Liver (tissue), 3 donors: ENCODE measurements at regions not wholly inside any gene's neighbourhood (a gene's known extent, or its start where the extent isn't known, plus 50 kb on each side); places are given as distances from the start of the nearest gene placed in this dataset.

ENCODE experiments used
- HNF4A ChIP-seq, 2 donors: conservative IDR thresholded peaks; 2 replicates each; pipeline ENCODE4 v1.6.1; 2016; ENCODE audit warnings: antibody characterized with exemption in 2 of 2, mild to moderate bottlenecking in 2 of 2
- HNF4G ChIP-seq: IDR thresholded peaks from 2 replicates; pipeline ENCODE4 v1.6.1; 2016; ENCODE audit warnings: antibody characterized with exemption
- JUND ChIP-seq, 2 donors: IDR thresholded peaks; 2 replicates each; pipeline ENCODE4 v1.6.1; 2016; ENCODE audit warnings: antibody characterized with exemption in 2 of 2
- RXRA ChIP-seq, 2 donors: IDR thresholded peaks; 2 replicates each; pipeline ENCODE4 v1.6.1; 2017 to 2018; ENCODE audit warnings: antibody characterized with exemption in 2 of 2, mild to moderate bottlenecking in 1 of 2
- TF ChIP-seq, protein P1 (sequence below): fragments of 150-350 bp; IDR thresholded peaks from 2 replicates; pipeline ENCODE4 v1.5.1; 2017; ENCODE audit warnings: improper control_type of control experiment, low read depth, low read length; ENCODE audit not compliant: missing input control
- TF ChIP-seq, protein P2 (sequence below): IDR thresholded peaks from 2 replicates; pipeline ENCODE4 v1.6.1; 2016; ENCODE audit warnings: antibody characterized with exemption, mild to moderate bottlenecking
- TF ChIP-seq, protein P3 (sequence below): IDR thresholded peaks from 2 replicates; pipeline ENCODE4 v1.6.1; 2016; ENCODE audit warnings: antibody characterized with exemption
- TF ChIP-seq, protein P4 (sequence below): IDR thresholded peaks from 2 replicates; pipeline ENCODE4 v1.6.1; 2016; ENCODE audit warnings: antibody characterized with exemption
- donor health status: healthy.
- donor health status: healthy.

DNA sequence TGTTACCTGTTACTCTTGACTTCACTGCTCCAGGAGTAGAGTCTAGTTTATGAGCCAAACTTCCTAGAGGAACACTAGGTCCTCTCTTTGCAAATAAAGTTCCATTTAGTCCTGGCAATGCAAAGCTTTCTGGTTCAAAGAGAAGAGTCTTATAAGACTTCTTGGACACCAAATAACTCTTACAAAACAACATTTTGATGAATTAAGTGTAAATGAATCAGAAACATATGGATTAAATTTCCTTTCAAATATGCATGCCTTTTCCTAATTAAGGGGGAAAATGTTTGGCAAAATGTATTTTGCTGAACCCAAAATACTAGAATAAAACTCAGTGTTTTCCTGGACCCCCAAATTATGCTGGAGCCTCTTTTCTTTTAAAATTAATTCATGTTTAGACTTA is 388.0 kb downstream of the FGF10 start:
- TF ChIP-seq, protein P1, sequence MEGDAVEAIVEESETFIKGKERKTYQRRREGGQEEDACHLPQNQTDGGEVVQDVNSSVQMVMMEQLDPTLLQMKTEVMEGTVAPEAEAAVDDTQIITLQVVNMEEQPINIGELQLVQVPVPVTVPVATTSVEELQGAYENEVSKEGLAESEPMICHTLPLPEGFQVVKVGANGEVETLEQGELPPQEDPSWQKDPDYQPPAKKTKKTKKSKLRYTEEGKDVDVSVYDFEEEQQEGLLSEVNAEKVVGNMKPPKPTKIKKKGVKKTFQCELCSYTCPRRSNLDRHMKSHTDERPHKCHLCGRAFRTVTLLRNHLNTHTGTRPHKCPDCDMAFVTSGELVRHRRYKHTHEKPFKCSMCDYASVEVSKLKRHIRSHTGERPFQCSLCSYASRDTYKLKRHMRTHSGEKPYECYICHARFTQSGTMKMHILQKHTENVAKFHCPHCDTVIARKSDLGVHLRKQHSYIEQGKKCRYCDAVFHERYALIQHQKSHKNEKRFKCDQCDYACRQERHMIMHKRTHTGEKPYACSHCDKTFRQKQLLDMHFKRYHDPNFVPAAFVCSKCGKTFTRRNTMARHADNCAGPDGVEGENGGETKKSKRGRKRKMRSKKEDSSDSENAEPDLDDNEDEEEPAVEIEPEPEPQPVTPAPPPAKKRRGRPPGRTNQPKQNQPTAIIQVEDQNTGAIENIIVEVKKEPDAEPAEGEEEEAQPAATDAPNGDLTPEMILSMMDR: no peak
- TF ChIP-seq HNF4G (no peak), JUND (IDR thresholded peaks at IDR 0.05) (no peak), RXRA (IDR thresholded peaks at IDR 0.05) (no peak), HNF4A (conservative IDR thresholded peaks at IDR 0.05) (no peak)
- TF ChIP-seq, protein P2, sequence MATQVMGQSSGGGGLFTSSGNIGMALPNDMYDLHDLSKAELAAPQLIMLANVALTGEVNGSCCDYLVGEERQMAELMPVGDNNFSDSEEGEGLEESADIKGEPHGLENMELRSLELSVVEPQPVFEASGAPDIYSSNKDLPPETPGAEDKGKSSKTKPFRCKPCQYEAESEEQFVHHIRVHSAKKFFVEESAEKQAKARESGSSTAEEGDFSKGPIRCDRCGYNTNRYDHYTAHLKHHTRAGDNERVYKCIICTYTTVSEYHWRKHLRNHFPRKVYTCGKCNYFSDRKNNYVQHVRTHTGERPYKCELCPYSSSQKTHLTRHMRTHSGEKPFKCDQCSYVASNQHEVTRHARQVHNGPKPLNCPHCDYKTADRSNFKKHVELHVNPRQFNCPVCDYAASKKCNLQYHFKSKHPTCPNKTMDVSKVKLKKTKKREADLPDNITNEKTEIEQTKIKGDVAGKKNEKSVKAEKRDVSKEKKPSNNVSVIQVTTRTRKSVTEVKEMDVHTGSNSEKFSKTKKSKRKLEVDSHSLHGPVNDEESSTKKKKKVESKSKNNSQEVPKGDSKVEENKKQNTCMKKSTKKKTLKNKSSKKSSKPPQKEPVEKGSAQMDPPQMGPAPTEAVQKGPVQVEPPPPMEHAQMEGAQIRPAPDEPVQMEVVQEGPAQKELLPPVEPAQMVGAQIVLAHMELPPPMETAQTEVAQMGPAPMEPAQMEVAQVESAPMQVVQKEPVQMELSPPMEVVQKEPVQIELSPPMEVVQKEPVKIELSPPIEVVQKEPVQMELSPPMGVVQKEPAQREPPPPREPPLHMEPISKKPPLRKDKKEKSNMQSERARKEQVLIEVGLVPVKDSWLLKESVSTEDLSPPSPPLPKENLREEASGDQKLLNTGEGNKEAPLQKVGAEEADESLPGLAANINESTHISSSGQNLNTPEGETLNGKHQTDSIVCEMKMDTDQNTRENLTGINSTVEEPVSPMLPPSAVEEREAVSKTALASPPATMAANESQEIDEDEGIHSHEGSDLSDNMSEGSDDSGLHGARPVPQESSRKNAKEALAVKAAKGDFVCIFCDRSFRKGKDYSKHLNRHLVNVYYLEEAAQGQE: no peak
- TF ChIP-seq, protein P3, sequence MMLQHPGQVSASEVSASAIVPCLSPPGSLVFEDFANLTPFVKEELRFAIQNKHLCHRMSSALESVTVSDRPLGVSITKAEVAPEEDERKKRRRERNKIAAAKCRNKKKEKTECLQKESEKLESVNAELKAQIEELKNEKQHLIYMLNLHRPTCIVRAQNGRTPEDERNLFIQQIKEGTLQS: no peak
- TF ChIP-seq, protein P4, sequence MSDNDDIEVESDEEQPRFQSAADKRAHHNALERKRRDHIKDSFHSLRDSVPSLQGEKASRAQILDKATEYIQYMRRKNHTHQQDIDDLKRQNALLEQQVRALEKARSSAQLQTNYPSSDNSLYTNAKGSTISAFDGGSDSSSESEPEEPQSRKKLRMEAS: no peak
